Limb (tissue), 2 donors: ENCODE measurements at regions not wholly inside any gene's neighbourhood (a gene's known extent, or its start where the extent isn't known, plus 50 kb on each side); places are given as distances from the start of the nearest gene placed in this dataset.

ENCODE experiments used
- DNase-seq, 2 donors: peaks; one replicate each; pipeline ENCODE4 v3.0.0-alpha.2; 2016; ENCODE audit errors: extremely low spot score in 2 of 2

DNA sequence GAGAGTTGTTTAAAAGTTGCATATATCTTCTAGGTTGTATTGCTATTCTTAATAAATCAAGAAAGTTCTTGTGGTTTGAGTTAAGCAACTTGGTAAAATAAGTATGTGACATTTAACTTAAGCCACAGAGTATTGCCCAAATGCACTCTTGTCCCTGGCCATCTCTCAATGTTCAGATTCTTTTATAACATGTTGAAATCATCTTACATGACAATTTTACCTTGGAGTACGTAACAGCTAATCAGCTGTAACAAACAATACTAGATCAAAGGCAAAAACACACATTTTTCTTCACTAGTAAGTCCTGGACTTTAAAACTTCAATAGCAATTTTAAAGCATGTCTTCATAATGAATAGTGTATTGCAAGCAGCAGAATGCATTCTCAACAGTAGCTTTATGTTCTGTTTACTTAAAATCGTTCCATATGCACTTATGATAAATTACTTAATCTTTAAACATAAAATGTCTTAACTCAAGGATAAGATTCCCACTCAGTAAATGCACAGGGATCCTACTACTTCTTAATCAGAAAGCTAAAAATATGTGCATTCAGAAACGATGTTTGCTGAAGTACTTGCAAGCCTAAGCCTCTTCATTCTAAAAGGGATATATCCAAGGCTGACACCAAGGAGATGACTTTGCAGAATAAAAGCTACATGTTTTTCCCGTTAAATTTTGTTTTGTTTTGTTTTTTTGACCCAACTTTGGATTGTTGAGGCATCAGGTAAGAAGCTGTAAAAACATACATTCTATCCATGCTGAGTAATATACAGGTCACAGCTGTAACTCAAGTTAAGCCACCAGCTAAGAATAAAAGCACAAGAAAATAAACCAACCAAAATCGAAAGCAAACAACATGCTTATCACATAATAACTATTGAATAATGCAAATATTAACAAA lies 86.1 kb upstream of the NFIB start:
- DNase-seq = no peak

DNA sequence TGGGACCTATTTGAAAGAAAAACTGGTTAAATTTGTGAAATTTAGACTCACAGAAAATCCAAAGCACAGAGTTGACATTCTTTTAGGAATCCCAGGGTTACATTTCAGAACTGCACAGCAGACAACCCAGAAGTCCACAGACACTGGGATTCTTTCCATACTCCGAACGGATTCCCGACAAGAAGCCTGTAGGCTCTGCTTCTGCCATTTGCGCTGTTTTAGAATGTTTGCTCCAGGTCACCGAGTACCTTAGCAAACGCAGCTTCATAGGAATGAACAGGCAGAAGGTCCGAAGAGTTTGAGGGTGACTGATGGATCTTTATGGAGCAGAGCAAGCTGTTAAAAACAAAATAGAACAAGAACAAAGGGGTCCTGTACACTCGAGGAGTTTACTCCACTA lies 84.5 kb upstream of the NFIB start:
- DNase-seq = no peak

- no peak for DNase-seq
Measured at GRCh38 chr9:14396171-14396570, 82.2 kb upstream of the NFIB start.

- peak; percentile 59 to 74 for DNase-seq
Measured at GRCh38 chr9:14395317-14396082, 81.6 kb upstream of the NFIB start.

DNA sequence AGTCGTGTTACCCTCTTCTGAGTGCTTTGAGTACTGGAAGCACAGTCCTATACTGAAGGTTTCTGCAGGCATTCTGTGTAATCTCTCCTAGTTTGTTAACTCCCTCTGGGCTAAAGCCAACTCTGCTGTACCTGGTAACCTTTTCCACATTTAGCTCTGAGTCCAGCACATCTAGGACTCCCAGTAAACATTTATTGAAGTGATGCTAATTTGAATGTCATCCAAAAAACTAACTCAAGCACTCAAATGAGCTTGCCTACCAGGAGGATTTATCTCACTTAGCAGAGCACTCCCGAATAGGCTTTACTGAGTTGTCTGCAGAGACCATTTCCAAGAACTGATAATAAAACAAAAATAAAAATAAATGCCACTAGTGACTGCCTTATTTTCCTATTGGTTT lies 79.5 kb upstream of the NFIB start:
- DNase-seq = no peak

- no peak for DNase-seq
Measured at GRCh38 chr9:14391620-14392019, 77.7 kb upstream of the NFIB start.

- no peak for DNase-seq
Measured at GRCh38 chr9:14389657-14390056, 75.7 kb upstream of the NFIB start.

GRCh38 chr9:14389146-14389545 lies 75.2 kb upstream of the NFIB start:
- no peak for DNase-seq

DNA sequence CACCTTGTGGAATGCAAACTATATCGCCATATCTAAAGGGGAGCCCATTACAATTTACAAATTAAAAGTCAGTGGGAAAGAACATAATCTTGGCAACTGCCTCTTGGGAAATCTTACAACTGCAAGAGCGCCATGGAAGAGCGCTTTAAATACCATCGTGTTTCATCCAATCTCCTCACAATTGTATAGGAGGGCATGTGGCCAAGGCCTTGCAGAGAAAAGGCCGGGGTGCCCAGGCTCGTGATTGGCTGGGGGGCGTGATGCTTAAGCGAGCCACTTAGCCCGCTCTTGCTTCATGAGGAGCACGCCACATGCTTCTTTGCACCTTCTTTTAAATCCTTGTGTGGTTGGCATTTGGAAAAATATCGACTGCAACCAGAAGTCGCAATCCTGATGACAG lies 69.8 kb upstream of the NFIB start:
- DNase-seq = no peak

DNA sequence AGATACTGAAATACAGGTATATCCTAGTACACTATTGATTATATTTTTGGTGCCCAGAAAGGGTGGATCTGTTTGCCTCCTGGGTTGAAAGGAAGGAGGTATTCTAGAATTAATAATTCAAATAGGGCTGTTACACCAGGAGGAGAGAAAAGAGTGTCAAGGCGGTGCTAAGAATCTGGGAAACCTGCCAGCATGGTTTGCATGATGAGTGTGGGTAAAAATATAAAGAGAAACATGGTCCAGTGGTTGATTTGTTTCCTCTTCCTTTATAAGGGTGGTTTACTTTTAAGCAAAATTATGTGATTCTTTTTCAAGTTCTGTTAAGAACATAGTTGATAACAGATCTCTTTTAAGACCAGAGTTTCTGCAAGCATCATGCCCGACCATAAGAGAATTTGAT lies 69.4 kb upstream of the NFIB start:
- DNase-seq = no peak

DNA sequence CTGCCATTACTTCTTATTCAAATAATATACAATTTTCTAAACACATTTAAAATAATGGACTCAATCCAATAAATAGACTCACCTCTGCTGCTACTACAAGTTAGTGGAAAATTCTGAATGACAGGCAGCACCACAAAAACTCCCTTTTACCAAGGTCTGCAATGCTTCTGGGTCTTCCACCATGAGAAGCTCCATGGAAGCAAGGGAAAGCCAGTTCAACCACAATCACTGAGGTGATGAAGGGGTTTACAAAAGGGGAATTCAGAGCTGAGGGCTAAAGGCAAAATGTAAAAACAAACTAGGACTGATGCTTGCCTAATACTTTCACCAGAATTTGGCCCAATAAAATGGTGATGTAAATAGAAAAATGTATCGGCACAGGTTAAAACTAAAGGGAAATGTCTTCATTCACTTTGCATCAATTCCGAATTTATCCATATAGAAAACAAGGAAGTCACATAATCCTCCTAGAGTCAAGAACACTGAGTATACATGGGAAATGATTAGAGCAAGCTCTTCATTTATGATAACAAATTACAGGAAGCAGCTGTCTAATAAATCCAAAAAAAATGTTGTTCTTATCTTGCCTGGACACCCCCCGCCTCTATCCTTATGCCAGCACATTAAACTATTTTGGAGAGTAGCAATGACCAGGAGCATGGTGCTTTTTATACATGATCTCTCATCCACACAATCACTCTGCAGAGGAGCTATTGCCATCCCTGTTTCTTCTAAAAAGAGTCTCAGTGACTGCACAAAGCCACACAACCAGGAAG lies 66.3 kb upstream of the NFIB start:
- DNase-seq = no peak

DNA sequence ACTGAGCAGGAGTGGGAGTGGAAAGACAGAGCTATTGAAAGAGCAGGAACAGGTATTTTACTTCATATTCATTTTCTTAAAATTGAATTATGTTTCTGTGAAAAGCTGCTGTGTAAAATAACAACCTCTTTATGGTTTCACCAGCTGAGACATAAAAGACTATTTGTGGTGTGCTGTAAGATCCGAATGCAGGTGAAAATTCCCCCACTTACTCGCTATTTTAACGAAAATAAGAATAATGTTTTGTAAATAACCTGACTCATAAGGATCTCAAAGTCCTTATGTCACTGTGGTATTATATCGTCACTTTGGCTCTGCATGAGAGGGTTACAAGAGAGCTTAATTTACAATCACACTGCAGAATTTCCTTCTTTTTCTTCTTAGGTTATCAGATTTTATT lies 65.3 kb upstream of the NFIB start:
- DNase-seq = no peak

DNA sequence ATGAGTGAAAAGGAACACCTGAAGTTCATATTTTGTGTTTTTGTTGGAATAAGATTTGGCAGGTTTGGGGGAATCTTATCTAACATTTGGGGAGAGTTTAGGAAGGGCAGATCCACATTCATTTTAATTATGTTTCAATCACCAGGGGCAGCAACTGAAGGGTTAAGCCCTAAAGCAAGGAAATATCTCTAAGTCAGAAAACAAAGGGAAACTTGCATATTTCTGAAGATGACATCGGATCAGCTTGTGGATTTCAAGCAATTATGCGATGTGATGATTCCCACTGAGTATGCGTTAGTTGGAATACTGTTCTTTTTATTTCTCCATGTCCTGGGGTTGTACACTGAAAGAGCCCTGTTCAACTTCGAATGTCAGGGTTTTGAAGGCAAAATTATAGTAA lies 59.8 kb upstream of the NFIB start:
- DNase-seq = no peak

GRCh38 chr9:14373336-14373666 lies 59.4 kb upstream of the NFIB start:
- DNase-seq = no peak

- peak in 1 of 2 donors; percentile 43 for DNase-seq
Measured at GRCh38 chr9:14372437-14373335, 58.7 kb upstream of the NFIB start.

- no peak for DNase-seq
Measured at GRCh38 chr9:14369011-14369410, 55.1 kb upstream of the NFIB start.

DNA sequence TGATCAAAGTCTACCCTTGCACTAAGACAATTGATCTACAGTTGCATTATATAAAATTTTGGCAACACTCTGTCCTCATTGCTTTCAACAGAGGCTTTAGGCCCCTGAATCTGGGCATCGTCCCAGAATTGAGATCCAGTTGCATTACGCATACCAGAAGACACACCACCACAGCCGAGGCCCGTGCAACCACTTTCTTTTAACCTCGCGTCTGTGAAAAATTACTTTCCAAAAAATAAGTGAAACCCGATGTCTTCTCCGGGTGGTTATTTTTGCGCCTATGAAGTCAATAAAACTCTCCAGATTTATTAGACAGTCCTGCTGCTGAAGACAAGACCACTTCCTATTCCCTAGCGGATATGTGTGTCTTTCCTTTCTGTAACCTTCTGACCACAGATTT lies 52.1 kb upstream of the NFIB start:
- DNase-seq = peak; percentile 69 to 93

DNA sequence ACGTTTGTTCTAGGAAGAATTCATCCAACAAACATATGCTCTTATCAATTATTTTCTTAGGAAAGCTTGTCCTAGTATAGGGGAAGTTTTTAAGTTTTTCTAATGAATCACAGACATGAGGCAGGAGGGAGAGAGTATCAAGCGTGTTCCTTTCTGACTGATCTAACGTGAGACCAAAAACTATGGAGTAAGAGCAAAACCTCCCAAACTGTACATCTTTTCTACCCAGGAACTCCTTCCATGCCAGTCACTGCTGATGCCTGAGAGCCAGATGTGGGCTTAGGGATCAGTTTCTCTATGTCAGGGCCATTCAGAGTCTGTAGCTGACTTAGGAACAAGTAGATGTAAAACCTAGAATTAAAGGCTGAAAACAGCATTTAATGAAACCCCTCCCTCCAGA lies 51.7 kb upstream of the NFIB start:
- DNase-seq = peak in 1 of 2 donors; percentile 49
